ENCODE measurements at regions not wholly inside any gene's neighbourhood (a gene's known extent, or its start where the extent isn't known, plus 50 kb on each side); places are given as distances from the start of the nearest gene placed in this dataset.

DNA sequence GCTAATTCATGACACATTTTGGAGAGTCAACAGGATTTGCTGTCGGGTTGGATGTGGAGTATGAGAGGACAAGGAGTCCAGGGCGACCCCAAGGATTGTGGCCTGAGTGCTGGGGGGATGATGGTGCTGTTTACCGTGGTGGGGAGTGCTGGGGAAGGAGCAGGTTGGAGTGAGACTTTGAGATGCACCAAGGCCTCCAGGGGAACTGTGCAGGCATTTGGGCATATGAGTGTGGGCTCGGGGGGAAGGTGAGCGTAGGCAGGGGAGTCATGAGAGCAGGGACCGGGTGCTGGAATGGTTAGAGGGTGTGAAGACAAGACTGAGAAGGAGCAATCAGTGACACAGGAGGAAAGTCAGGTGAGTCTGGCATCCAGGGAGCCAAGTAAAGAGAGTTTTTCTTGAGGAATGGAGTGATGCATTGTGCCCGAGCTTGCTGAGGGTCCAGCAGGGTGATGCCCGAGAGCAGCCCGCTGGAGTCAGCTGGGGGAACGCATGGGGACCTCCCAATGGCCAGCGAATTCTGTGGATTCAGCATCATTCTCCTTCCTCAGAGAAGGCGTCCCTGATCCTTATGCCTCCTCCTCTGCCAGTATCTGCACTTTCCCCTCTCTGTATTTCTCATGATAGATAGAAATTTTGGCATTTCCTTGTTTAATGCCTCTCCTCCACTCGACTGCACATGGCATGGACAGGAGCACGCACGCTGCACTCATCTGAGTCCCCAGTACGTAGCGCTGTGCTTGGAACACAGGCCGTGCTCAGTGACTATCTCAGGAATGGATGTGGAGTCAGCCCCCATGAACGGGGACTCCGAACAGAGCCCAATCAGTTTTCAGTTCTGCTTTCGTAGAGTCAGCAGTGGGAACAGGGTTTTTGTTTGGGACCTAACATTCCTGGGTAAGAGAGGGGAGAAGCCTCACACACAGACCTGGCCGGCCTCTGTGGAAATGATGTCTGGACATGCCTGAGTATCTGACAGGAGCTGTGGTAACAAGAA lies 52.1 kb upstream of the ETV3 start:
- CTCF ChIA-PET: no interaction called here
- H3K4me1 ChIP-seq (ENCODE audit: control insufficient read depth, insufficient read depth, low read length): no peaks in the 10 kb centered on the region
- H3K36me3 ChIP-seq (ENCODE audit: control insufficient read depth, insufficient read depth, low read length): no peaks in the 10 kb centered on the region
- no peak overlapping the region for H3K27ac ChIP-seq (ENCODE audit: low read length)
- H3K9me3 ChIP-seq (ENCODE audit: control insufficient read depth, insufficient read depth, low read depth, low read length): no peaks in the 10 kb centered on the region
- ATAC-seq (no peak), DNase-seq (ENCODE audit: low read depth, low spot score) (no peak)
- peaks cover 13% of the 10 kb centered on the region for H3K27me3 ChIP-seq (ENCODE audit: control insufficient read depth, insufficient read depth, low read length)
- in situ Hi-C loops (cut with HindIII; ENCODE audit: low pct_unique_long_range_greater_than_20kb, low sequenced_read_pairs) (no loop called here), intact Hi-C loops (cut with micrococcal nuclease; ENCODE audit: unreplicated experiment) (loop anchor here (5.0 kb wide), 1 partner anchor 172 kb away; no protein-coding TSS in a partner anchor)
- BruUV-seq (replicated peaks): no TSS peak
- POLR2A ChIA-PET: no interaction called here
- TF ChIP-seq TCF7L2 (IDR thresholded peaks at IDR 0.05; ENCODE audit: low read depth, low read length) (no peak), SIN3A (IDR thresholded peaks at IDR 0.05; ENCODE audit: borderline replicate concordance, insufficient read depth, low read depth, low read length) (no peak), POLR2AphosphoS5 (IDR thresholded peaks at IDR 0.05; ENCODE audit: low read depth, low read length) (no peak)
- TF ChIP-seq, protein P1, sequence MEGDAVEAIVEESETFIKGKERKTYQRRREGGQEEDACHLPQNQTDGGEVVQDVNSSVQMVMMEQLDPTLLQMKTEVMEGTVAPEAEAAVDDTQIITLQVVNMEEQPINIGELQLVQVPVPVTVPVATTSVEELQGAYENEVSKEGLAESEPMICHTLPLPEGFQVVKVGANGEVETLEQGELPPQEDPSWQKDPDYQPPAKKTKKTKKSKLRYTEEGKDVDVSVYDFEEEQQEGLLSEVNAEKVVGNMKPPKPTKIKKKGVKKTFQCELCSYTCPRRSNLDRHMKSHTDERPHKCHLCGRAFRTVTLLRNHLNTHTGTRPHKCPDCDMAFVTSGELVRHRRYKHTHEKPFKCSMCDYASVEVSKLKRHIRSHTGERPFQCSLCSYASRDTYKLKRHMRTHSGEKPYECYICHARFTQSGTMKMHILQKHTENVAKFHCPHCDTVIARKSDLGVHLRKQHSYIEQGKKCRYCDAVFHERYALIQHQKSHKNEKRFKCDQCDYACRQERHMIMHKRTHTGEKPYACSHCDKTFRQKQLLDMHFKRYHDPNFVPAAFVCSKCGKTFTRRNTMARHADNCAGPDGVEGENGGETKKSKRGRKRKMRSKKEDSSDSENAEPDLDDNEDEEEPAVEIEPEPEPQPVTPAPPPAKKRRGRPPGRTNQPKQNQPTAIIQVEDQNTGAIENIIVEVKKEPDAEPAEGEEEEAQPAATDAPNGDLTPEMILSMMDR (IDR thresholded peaks at IDR 0.05): no peak
- TF ChIP-seq, protein P2, sequence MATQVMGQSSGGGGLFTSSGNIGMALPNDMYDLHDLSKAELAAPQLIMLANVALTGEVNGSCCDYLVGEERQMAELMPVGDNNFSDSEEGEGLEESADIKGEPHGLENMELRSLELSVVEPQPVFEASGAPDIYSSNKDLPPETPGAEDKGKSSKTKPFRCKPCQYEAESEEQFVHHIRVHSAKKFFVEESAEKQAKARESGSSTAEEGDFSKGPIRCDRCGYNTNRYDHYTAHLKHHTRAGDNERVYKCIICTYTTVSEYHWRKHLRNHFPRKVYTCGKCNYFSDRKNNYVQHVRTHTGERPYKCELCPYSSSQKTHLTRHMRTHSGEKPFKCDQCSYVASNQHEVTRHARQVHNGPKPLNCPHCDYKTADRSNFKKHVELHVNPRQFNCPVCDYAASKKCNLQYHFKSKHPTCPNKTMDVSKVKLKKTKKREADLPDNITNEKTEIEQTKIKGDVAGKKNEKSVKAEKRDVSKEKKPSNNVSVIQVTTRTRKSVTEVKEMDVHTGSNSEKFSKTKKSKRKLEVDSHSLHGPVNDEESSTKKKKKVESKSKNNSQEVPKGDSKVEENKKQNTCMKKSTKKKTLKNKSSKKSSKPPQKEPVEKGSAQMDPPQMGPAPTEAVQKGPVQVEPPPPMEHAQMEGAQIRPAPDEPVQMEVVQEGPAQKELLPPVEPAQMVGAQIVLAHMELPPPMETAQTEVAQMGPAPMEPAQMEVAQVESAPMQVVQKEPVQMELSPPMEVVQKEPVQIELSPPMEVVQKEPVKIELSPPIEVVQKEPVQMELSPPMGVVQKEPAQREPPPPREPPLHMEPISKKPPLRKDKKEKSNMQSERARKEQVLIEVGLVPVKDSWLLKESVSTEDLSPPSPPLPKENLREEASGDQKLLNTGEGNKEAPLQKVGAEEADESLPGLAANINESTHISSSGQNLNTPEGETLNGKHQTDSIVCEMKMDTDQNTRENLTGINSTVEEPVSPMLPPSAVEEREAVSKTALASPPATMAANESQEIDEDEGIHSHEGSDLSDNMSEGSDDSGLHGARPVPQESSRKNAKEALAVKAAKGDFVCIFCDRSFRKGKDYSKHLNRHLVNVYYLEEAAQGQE (IDR thresholded peaks at IDR 0.05; ENCODE audit: insufficient read depth in 1 of 2, low read depth in 2 of 2, low read length in 1 of 2): no peak
- H3K4me3 ChIP-seq (ENCODE audit: low read depth in 2 of 2, low read length in 2 of 2): no peak overlapping the region

DNA sequence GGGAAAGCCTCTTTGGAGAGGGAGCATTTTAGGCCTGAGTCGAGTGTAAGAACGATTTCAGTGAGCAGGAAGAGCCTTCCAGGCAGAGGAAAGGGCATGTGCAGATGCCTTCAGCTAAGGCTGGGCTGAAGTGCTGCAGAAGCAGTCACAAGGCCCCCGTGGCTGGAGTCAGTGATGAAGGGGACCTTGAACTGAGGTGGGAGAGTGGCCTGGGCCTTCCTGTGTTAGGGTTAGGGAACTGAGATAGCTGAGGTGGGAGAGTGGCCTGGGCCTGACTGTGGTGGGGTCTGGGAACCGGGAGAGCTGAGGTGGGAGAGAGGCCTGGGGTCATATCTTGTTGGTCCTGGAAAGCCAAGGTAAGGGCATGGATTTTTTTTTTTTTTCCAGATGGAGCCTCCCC lies 50.9 kb upstream of the ETV3 start:
- H3K4me3 ChIP-seq (ENCODE audit: low read depth in 2 of 2, low read length in 2 of 2): no peak overlapping the region
- intact Hi-C loops (cut with micrococcal nuclease; ENCODE audit: unreplicated experiment): no loop called here
- H3K36me3 ChIP-seq (ENCODE audit: control insufficient read depth, insufficient read depth, low read length): no peaks in the 10 kb centered on the region
- DNase-seq (ENCODE audit: low read depth, low spot score): no peak
- in situ Hi-C loops (cut with HindIII; ENCODE audit: low pct_unique_long_range_greater_than_20kb, low sequenced_read_pairs): no loop called here
- H3K9me3 ChIP-seq (ENCODE audit: control insufficient read depth, insufficient read depth, low read depth, low read length): no peaks in the 10 kb centered on the region
- ChIA-PET POLR2A (no interaction called here), CTCF (no interaction called here)
- H3K27me3 ChIP-seq (ENCODE audit: control insufficient read depth, insufficient read depth, low read length): peaks cover 13% of the 10 kb centered on the region
- ATAC-seq: no peak
- TF ChIP-seq, protein P1 (IDR thresholded peaks at IDR 0.05): no peak
- TF ChIP-seq TCF7L2 (IDR thresholded peaks at IDR 0.05; ENCODE audit: low read depth, low read length): no peak
- TF ChIP-seq, protein P2 (IDR thresholded peaks at IDR 0.05; ENCODE audit: insufficient read depth in 1 of 2, low read depth in 2 of 2, low read length in 1 of 2): no peak
- no peak for TF ChIP-seq SIN3A (IDR thresholded peaks at IDR 0.05; ENCODE audit: borderline replicate concordance, insufficient read depth, low read depth, low read length)
- no peak for TF ChIP-seq POLR2AphosphoS5 (IDR thresholded peaks at IDR 0.05; ENCODE audit: low read depth, low read length)
- H3K27ac ChIP-seq (ENCODE audit: low read length): no peak overlapping the region
- BruUV-seq (replicated peaks): no TSS peak
- no peaks in the 10 kb centered on the region for H3K4me1 ChIP-seq (ENCODE audit: control insufficient read depth, insufficient read depth, low read length)
